ENCODE measurements at regions not wholly inside any gene's neighbourhood (a gene's known extent, or its start where the extent isn't known, plus 50 kb on each side); places are given as distances from the start of the nearest gene placed in this dataset.

GRCh38 chr17:70752966-70753467 is 583.7 kb downstream of the KCNJ2 start:
- no peak for DNase-seq

GRCh38 chr17:70763018-70763417 is 593.7 kb downstream of the KCNJ2 start:
- no peak for DNase-seq

- DNase-seq, result peak; percentile 16
These were observed 597.9 kb downstream of the KCNJ2 start for GRCh38 chr17:70767102-70767701.

GRCh38 chr17:70769956-70770355 is 600.6 kb downstream of the KCNJ2 start:
- no peak for DNase-seq

- no peak for DNase-seq
These were observed 602.6 kb downstream of the KCNJ2 start for GRCh38 chr17:70771804-70772386.

GRCh38 chr17:70772761-70773160 is 603.4 kb downstream of the KCNJ2 start:
- no peak for DNase-seq

- no peak for DNase-seq
These were observed 603.9 kb downstream of the KCNJ2 start for GRCh38 chr17:70773258-70773657.

GRCh38 chr17:70774339-70775117 is 605.2 kb downstream of the KCNJ2 start:
- DNase-seq, result no peak

- no peak for DNase-seq
These were observed 606.3 kb downstream of the KCNJ2 start for GRCh38 chr17:70775679-70776078.

- DNase-seq, result no peak
These were observed 607.1 kb downstream of the KCNJ2 start for GRCh38 chr17:70776441-70776840.

GRCh38 chr17:70780031-70780430 is 610.7 kb downstream of the KCNJ2 start:
- DNase-seq, result no peak

- DNase-seq, result no peak
These were observed 616.7 kb downstream of the KCNJ2 start for GRCh38 chr17:70786081-70786480.

- DNase-seq, result no peak
These were observed 618.5 kb downstream of the KCNJ2 start for GRCh38 chr17:70787721-70788300.

- no peak for DNase-seq
These were observed 622.6 kb downstream of the KCNJ2 start for GRCh38 chr17:70791748-70792443.

GRCh38 chr17:70794738-70795137 is 625.4 kb downstream of the KCNJ2 start:
- DNase-seq, result no peak

- no peak for DNase-seq
These were observed 626.3 kb downstream of the KCNJ2 start for GRCh38 chr17:70795620-70796019.

GRCh38 chr17:70796757-70797156 is 627.4 kb downstream of the KCNJ2 start:
- no peak for DNase-seq

- no peak for DNase-seq
These were observed 627.8 kb downstream of the KCNJ2 start for GRCh38 chr17:70797166-70797565.

GRCh38 chr17:70804161-70804560 is 634.8 kb downstream of the KCNJ2 start:
- peak; percentile 1 for DNase-seq

- no peak for DNase-seq
These were observed 639.3 kb downstream of the KCNJ2 start for GRCh38 chr17:70808596-70808995.

- no peak for DNase-seq
These were observed 641.3 kb downstream of the KCNJ2 start for GRCh38 chr17:70810609-70811008.

GRCh38 chr17:70813355-70813930 is 644.1 kb downstream of the KCNJ2 start:
- DNase-seq, result no peak

- DNase-seq, result no peak
These were observed 649.9 kb downstream of the KCNJ2 start for GRCh38 chr17:70819183-70819582.
